GM13976 (cell line): ENCODE measurements at regions not wholly inside any gene's neighbourhood (a gene's known extent, or its start where the extent isn't known, plus 50 kb on each side); places are given as distances from the start of the nearest gene placed in this dataset.

Experiments
- DNase-seq: peaks from one replicate; pipeline ENCODE4 v3.0.0; 2012; ENCODE audit warnings: low spot score
- in situ Hi-C: fragments of 300-500 bp; cut with MboI; formaldehyde crosslinking; loops from one replicate; pipeline ENCODE4 v1.12.0; 2022; ENCODE audit warnings: low sequenced_read_pairs, mixed read lengths, inconsistent platforms; ENCODE audit not compliant: unreplicated experiment
- TF ChIP-seq, protein P1 (sequence below): IDR thresholded peaks from 2 replicates; pipeline ENCODE4 v1.5.1; 2012; ENCODE audit warnings: borderline replicate concordance, mild to moderate bottlenecking; ENCODE audit not compliant: insufficient read depth; ENCODE audit errors: extremely low read depth, missing control alignments, control extremely low read depth

DNA sequence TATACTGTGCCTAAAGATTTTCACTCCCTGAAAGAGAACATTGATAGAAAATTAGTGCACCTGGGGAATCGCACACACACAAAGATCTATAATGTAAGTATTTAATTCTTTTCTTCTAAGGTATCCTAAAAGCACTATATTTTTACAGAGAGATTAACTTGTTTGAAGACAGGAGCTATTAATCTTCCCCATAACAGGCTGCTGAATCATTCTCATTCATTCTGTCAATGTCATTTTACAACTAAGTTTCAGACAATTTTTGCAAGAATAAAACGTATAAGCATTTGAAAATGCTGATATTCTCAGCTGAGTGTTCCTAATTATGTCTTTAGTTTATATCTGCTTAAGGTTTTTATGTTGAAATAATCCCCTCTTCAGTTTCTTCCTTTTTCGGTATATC, 776.7 kb downstream of the NXPH1 start:
- TF ChIP-seq, protein P1, sequence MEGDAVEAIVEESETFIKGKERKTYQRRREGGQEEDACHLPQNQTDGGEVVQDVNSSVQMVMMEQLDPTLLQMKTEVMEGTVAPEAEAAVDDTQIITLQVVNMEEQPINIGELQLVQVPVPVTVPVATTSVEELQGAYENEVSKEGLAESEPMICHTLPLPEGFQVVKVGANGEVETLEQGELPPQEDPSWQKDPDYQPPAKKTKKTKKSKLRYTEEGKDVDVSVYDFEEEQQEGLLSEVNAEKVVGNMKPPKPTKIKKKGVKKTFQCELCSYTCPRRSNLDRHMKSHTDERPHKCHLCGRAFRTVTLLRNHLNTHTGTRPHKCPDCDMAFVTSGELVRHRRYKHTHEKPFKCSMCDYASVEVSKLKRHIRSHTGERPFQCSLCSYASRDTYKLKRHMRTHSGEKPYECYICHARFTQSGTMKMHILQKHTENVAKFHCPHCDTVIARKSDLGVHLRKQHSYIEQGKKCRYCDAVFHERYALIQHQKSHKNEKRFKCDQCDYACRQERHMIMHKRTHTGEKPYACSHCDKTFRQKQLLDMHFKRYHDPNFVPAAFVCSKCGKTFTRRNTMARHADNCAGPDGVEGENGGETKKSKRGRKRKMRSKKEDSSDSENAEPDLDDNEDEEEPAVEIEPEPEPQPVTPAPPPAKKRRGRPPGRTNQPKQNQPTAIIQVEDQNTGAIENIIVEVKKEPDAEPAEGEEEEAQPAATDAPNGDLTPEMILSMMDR, result no peak
- in situ Hi-C loops, result no loop called here
- no peak for DNase-seq

DNA sequence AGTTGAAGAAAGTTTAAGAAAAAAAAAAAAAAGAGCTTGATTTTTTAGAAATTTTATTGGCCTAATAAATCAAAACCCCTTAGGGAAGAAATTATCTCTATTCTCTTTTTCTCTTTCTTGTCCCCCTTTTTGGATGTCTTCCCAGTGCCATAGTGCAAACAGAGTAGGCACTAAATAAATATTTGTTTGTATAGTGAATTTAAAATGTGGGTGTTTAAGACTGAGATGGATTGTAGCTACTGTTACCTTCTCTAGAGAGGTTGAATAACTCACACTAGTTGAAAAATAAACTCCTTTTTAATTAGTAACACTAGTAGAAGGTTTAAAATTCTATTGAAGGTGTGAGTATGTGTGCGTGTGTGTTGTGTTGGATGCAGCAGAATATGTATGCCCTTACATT, 783.8 kb downstream of the NXPH1 start:
- TF ChIP-seq, protein P1, result no peak
- in situ Hi-C loops, result no loop called here
- DNase-seq, result no peak

DNA sequence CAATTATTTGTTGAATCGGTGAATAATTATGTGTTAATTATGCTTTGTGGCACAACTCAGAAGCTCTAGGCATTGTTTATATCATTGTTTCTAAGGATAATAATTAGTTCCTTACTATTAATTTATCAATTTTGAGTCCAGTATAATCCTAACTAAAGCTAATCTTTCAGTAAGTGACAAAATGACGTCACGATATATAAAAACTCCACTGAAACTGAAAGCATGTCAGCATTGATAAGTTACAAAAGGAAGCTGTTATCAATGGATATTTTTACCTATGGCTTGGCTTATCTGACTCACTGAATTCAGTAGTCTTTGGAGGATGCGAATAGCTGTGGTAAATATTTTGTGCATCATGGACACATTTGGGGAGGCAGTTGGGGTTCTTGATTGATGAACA, 793.1 kb downstream of the NXPH1 start:
- in situ Hi-C loops, result no loop called here

DNA sequence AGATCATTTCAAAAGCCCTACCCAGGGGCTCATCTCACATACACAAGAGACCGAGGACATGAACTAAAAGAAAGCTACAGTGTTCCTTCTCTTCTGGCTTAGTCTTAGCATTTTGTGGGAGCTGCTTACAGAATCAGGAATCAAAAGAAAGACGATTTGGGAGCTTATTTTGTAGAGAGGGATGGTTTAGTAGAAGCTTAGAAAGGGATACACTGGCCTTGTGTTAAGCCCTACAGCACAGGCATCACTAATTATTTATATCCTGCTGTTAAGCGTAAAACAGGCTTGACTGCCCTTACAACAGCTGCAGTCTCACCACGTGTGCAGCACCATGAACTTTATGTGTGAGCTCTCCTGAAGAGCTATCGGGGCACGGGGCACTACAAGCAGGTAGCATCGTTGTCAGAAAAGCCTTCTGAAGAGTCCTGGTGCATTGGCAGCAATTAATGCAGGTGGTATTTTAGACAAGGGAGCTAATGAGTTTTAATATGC, 798.3 kb downstream of the NXPH1 start:
- TF ChIP-seq, protein P1, result no peak
- no peak for DNase-seq
- in situ Hi-C loops, result no loop called here

More for the DNA sequence above, 793.1 kb downstream of the NXPH1 start:
- TF ChIP-seq, protein P1, result no peak
- DNase-seq, result no peak

DNA sequence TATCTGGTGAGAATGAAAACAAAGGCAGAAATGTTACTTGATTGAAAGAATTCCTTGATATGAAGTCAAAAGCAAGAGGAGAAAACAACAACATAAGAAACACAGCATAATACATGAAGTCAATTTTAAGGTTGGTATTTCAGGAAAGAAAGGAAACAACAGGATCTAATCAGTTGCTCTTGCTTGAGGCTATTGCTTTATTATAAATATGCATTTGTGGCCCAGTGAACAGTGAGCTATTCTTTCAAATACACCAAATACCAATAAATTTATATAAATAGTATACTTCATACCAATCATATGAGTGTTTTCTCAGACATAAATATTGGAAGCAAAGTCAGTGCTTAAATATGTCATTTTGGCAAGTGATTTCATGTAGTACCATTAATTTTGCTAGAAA, 806.6 kb downstream of the NXPH1 start:
- in situ Hi-C loops, result no loop called here
- DNase-seq, result no peak
- TF ChIP-seq, protein P1, result no peak

DNA sequence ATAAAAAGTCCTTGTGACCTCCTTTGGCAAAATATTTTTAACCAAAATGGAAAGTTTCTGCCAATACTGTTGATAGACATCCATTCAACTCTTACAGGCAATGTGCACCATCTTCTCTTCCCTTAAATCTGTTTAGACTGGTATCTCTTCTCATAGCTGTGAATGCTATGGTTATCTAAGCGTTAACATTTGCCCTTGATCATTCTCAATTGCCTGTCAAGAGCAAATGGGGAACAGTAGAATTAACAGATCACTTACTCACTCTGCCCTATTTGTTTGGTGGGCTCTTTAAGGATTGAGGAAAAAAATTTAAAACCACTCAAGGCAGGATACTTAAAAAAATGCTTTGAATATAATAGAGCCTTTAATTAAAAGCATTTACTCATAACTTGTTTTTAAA, 808.4 kb downstream of the NXPH1 start:
- TF ChIP-seq, protein P1, result no peak
- in situ Hi-C loops, result no loop called here
- DNase-seq, result no peak

DNA sequence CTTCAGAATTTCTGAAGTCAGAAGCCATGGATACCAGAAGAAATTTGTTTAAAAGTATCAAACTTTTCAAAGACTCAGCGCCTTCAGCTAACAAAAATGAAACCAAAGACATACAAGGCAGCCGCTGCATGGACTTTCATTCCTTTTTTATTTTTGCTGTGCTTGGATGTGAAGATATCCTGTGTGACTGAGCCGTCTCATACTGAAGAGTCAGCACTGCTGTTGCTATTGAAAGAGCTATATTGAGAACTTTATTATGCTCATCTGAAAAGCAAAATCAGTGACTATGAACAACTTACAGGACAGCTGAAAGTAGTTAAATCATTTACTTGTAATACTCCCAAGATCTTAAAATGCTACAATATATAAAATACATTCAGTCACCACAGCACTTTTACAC, 809.2 kb downstream of the NXPH1 start:
- in situ Hi-C loops, result no loop called here
- TF ChIP-seq, protein P1, result no peak
- DNase-seq, result no peak
